Upper lobe of left lung (tissue), 6 donors: ENCODE measurements at regions not wholly inside any gene's neighbourhood (a gene's known extent, or its start where the extent isn't known, plus 50 kb on each side); places are given as distances from the start of the nearest gene placed in this dataset.

Experiments used
- ATAC-seq, 2 donors: fragments of 200-7000 bp; cut with Tn5 transposase; one replicate each; pipeline ENCODE4 v1.9.1; 2022; ENCODE audit warnings: mild to moderate bottlenecking in 2 of 2, moderate library complexity in 2 of 2; ENCODE audit not compliant: low FRiP score in 2 of 2
- DNase-seq, 2 donors: peaks; one replicate each; pipeline ENCODE4 v3.0.0-alpha.2; 2019 to 2020
- H3K27ac ChIP-seq, 4 donors: fragments of 200-600 bp; sonication (generic); one replicate each; pipeline ENCODE4 v1.5.1; 2016 to 2019
- H3K27me3 ChIP-seq, 4 donors: fragments of 200-600 bp; sonication (generic); one replicate each; pipeline ENCODE4 v1.5.1; 2017 to 2019
- H3K36me3 ChIP-seq, 4 donors: fragments of 200-600 bp; sonication (generic); one replicate each; pipeline ENCODE4 v1.5.1; 2016 to 2019
- H3K4me1 ChIP-seq, 4 donors: fragments of 200-600 bp; sonication (generic); one replicate each; pipeline ENCODE4 v1.5.1; 2018 to 2019
- H3K4me3 ChIP-seq, 4 donors: fragments of 200-600 bp; sonication (generic); one replicate each; pipeline ENCODE4 v1.5.1; 2017 to 2019; ENCODE audit warnings: mild to moderate bottlenecking in 2 of 4, moderate library complexity in 1 of 4
- H3K9me3 ChIP-seq, 4 donors: fragments of 200-600 bp; sonication (generic); one replicate each; pipeline ENCODE4 v1.5.1; 2018 to 2019
- CTCF ChIP-seq, 6 experiments: fragments of 450-650 bp in 4 of 6; fragments of 200-600 bp in 2 of 6; sonication (generic) in 2 of 6; IDR thresholded peaks; one replicate each; pipeline ENCODE4 v1.5.1; 2016 to 2019; ENCODE audit warnings: antibody characterized with exemption in 6 of 6
- EP300 ChIP-seq, 4 donors: sonication (generic); formaldehyde crosslinking; IDR thresholded peaks; one replicate each; pipeline ENCODE4 v1.5.1; 2017; ENCODE audit warnings: antibody characterized with exemption in 4 of 4, control low read depth in 2 of 4
- POLR2A ChIP-seq, 4 donors: fragments of 450-650 bp; IDR thresholded peaks; one replicate each; pipeline ENCODE4 v1.5.1; 2016 to 2017; ENCODE audit warnings: antibody characterized with exemption in 4 of 4, mild to moderate bottlenecking in 2 of 4
- POLR2AphosphoS5 ChIP-seq, 2 donors: sonication (generic); formaldehyde crosslinking; IDR thresholded peaks; one replicate each; pipeline ENCODE4 v1.5.1; 2017; ENCODE audit warnings: antibody characterized with exemption in 2 of 2
- WGBS, 2 donors: methylation state at CpG; one replicate each; pipeline ENCODE4 v1.1.5; 2017 to 2018; 5-methylcytosine and 5-hydroxymethylcytosine counted together
- donor health status: DM: no; HTN: no; CAD: no; lungs with moderate emphysema.
- donor health status: DM: no; HTN: yes; CAD: no; lungs with severe emphysema.

DNA sequence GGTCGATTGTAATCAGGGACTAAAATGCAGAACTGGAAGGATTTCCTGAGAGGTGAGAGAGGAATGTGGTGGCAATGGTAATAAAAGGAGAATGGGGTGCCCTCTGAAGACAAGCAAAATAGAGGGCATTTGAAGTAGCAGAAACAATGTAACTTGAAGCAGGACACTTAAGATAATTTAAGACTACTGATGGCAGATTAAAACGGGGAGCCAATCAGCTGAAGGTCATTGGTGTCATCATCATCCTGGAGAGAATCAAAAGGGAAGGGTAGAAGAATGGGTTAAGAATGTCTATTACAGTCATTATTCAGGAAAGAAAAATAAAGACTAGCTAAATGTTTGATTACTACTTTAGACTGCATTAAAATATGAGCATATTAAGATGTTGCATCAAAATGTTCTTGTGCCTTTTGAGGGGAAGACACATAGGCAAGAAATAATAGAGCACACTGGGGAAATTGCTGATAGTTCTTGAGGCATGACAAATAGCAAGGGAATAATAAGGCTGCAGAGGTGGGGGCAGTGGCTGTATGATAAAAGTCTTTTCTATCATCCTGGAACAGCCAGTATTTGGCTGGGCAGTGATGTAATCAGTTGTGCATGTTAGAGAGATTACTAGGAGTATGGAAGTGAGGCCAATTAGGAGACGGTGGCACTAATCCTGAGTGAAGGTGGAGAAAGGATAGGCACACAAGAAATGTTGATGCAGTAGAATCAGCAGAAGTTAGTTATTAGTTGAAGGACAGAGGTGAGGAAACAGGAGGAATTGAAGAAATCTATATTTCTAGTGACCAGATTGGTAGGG is 60.2 kb downstream of the CCDC71L start:
- Histone ChIP-seq H3K4me1 (peaks cover 0 to 5% (median 4%) of the 10 kb centered on the region in 4 donors), H3K27me3 (no peaks in the 10 kb centered on the region), H3K4me3 (no peak overlapping the region), H3K27ac (no peak overlapping the region), H3K36me3 (no peaks in the 10 kb centered on the region), H3K9me3 (no peaks in the 10 kb centered on the region)
- TF ChIP-seq POLR2A (IDR thresholded peaks at IDR 0.05) (no peak), EP300 (IDR thresholded peaks at IDR 0.05) (no peak), CTCF (IDR thresholded peaks at IDR 0.05) (no peak), POLR2AphosphoS5 (IDR thresholded peaks at IDR 0.05) (no peak)
- DNase-seq, result no peak
- no peak for ATAC-seq
- 75 to 76% methylated on average over 3 of the region's 3 CpGs for WGBS, 2 donors

- TF ChIP-seq CTCF (IDR thresholded peaks at IDR 0.05) (no peak), EP300 (IDR thresholded peaks at IDR 0.05) (no peak)
- Histone ChIP-seq H3K4me1 (peaks cover 0 to 5% (median 4%) of the 10 kb centered on the region in 4 donors), H3K36me3 (no peaks in the 10 kb centered on the region), H3K4me3 (no peak overlapping the region), H3K27me3 (no peaks in the 10 kb centered on the region), H3K27ac (no peak overlapping the region), H3K9me3 (no peaks in the 10 kb centered on the region)
- ATAC-seq (no peak), DNase-seq (no peak)
- WGBS, 2 donors, result 65 to 92% methylated on average over 3 of the region's 3 CpGs
These were observed 61.6 kb downstream of the CCDC71L start for GRCh38 chr7:106599343-106599698.

DNA sequence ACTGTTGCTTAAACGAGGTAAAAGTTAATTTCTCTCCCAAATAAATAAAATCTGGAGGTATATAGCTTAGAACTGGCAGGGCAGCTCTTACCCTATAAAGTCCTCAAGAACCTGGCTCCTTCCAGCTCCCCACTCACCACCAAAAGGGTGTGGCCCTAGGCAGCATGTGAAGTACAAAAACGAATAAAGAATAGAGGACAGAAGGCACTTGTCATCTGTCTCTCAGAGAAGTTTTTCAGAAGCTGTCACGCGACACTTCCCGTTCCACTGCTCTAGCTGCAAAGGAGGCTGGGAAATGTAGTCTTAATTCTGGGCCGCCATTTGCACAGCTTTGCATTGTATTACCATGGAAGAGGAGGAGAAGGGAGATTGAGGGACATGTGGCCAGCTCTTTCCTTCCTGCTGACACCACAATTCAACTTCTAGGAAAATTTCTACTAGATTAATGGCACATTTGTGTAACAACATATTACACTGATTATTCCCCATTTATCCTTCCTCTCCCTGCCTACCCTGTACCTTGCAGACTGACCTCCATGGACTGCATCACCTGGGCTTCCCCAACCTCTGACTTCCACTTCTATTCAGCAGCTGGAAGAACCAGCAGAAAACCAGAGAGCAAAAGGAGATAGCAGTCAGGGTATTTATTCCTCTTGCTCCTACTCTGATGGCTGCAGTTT is 62.2 kb downstream of the CCDC71L start:
- no peaks in the 10 kb centered on the region for H3K9me3 ChIP-seq
- TF ChIP-seq CTCF (IDR thresholded peaks at IDR 0.05) (no peak), POLR2AphosphoS5 (IDR thresholded peaks at IDR 0.05) (peak; percentile 41 to 42), POLR2A (IDR thresholded peaks at IDR 0.05) (no peak), EP300 (IDR thresholded peaks at IDR 0.05) (peak in 1 of 4 donors; percentile 22)
- no peaks in the 10 kb centered on the region for H3K27me3 ChIP-seq
- peak overlapping the region in 3 of 4 donors; percentile 10 to 38 (median 35) for H3K4me3 ChIP-seq
- DNase-seq, result peak in 1 of 2 donors; percentile 89
- peak; percentile 87 to 92 for ATAC-seq
- 3 to 6% methylated on average over 6 of the region's 6 CpGs for WGBS, 2 donors
- H3K36me3 ChIP-seq, result no peaks in the 10 kb centered on the region
- H3K27ac ChIP-seq, result peak overlapping the region in 2 of 4 donors; percentile 31 to 52
- peaks cover 0 to 5% (median 4%) of the 10 kb centered on the region in 4 donors for H3K4me1 ChIP-seq

DNA sequence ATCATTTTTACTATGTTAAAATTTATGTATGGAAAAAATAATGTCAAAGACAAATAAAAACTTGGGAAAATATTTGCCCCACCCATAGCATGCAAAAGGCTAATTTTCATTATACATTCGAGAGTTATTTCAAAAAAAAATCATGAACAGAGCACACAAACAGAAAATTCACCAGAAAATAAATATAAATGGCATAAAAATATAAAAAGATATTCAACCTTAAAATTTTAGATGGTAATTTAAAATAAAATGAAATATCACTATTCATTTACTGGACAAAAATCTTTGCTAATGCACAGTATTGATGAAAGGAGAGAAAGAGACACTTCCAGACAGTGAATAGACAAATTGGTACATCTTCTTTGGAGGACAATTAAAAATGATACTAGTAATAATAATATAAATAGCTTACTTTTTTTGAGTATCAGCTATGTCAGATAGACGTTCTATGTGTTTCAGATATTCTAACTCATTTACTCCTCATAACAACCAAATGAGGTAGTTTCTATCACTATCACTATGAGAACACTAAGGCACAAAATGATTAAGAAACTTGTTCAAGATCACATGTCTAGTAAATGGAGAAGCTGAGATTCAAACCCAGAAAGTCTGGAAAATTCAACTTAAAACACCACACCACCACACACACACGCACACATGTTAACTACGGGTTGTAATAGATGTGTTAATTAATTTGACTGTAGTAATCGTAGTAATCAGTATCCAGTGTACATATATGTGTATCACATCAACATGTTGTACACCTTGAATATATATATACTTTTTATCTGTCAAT is 63.0 kb downstream of the CCDC71L start:
- WGBS, 2 donors, result 85 to 91% methylated on average over 5 of the region's 5 CpGs
- no peaks in the 10 kb centered on the region for H3K27me3 ChIP-seq
- DNase-seq (no peak), ATAC-seq (peak in 1 of 2 donors; percentile 26)
- peak overlapping the region in 2 of 4 donors; percentile 35 to 38 for H3K4me3 ChIP-seq
- TF ChIP-seq POLR2A (IDR thresholded peaks at IDR 0.05) (no peak), EP300 (IDR thresholded peaks at IDR 0.05) (no peak), CTCF (IDR thresholded peaks at IDR 0.05) (no peak), POLR2AphosphoS5 (IDR thresholded peaks at IDR 0.05) (no peak)
- no peaks in the 10 kb centered on the region for H3K9me3 ChIP-seq
- H3K4me1 ChIP-seq, result peaks cover 0 to 5% (median 4%) of the 10 kb centered on the region in 4 donors
- H3K27ac ChIP-seq, result peak overlapping the region in 1 of 4 donors; percentile 31
- H3K36me3 ChIP-seq, result no peaks in the 10 kb centered on the region
